ENCODE measurements at regions not wholly inside any gene's neighbourhood (a gene's known extent, or its start where the extent isn't known, plus 50 kb on each side); places are given as distances from the start of the nearest gene placed in this dataset.

- TF ChIP-seq CTCF (IDR thresholded peaks at IDR 0.05; ENCODE audit: extremely low read depth in 1 of 2, insufficient read depth in 1 of 2, low read depth in 1 of 2, low read length in 2 of 2), result no peak
- TF ChIP-seq POLR2AphosphoS5 (IDR thresholded peaks at IDR 0.05; ENCODE audit: insufficient read depth, low read depth, low read length), result no peak
- TF ChIP-seq POLR2A (IDR thresholded peaks at IDR 0.05; ENCODE audit: low read depth, low read length), result no peak
- TF ChIP-seq EZH2 (IDR thresholded peaks at IDR 0.05; ENCODE audit: borderline replicate concordance, low read depth, low read length, severe bottlenecking), result no peak
These were observed 77.8 kb upstream of the TARS1 start for GRCh38 chr5:33362915-33363314.

Measured in endothelial cell of umbilical vein (primary cell).